PC-9 (cell line): ENCODE measurements at regions not wholly inside any gene's neighbourhood (a gene's known extent, or its start where the extent isn't known, plus 50 kb on each side); places are given as distances from the start of the nearest gene placed in this dataset.

ENCODE experiments used
- BruUV-seq: library from RNA; stranded (reverse); fragments of 400-500 nt; replicated peaks from 2 replicates; lab custom pipeline; 2021; lab: Mats Ljungman, UMichigan
- CTCF ChIA-PET: fragments of 300-600 bp; sonication (Branson Sonifier 250); formaldehyde crosslinking; loops from one replicate; lab custom pipeline; 2022; ENCODE audit warnings: antibody characterized with exemption; lab: Charles Lee
- POLR2A ChIA-PET: fragments of 300-600 bp; sonication (Branson Sonifier 250); formaldehyde crosslinking; loops from one replicate; lab custom pipeline; 2022; ENCODE audit warnings: antibody characterized with exemption; ENCODE audit not compliant: unreplicated experiment; lab: Charles Lee
- DNase-seq, 2 experiments: peaks; one replicate each; pipeline versions ENCODE4 v3.0.0 to v3.0.0-alpha.2; 2015 to 2022; ENCODE audit warnings: mixed read lengths in 1 of 2
- H2AFZ ChIP-seq: fragments of 200-600 bp; sonication (generic); 2 replicates; pipeline ENCODE4 v1.8.1; 2017; ENCODE audit warnings: antibody characterized with exemption
- H3F3A ChIP-seq: fragments of 200-600 bp; sonication (generic); 2 replicates; pipeline ENCODE4 v1.8.1; 2017; ENCODE audit warnings: antibody characterized with exemption, mild to moderate bottlenecking, low read depth; ENCODE audit not compliant: insufficient read depth
- H3K27ac ChIP-seq: fragments of 200-600 bp; sonication (generic); 2 replicates; pipeline ENCODE4 v1.6.1; 2016; ENCODE audit warnings: mixed run types
- H3K27me3 ChIP-seq: fragments of 200-600 bp; sonication (generic); 2 replicates; pipeline ENCODE4 v1.6.1; 2016; ENCODE audit warnings: low read depth, mixed run types; ENCODE audit not compliant: insufficient read depth
- H3K36me3 ChIP-seq: fragments of 200-600 bp; sonication (generic); 2 replicates; pipeline ENCODE4 v1.6.1; 2016; ENCODE audit warnings: low read depth, mixed run types
- H3K4me1 ChIP-seq: fragments of 200-600 bp; sonication (generic); replicated peaks from 2 replicates; pipeline ENCODE4 v1.6.1; 2016; ENCODE audit warnings: mixed run types; ENCODE audit not compliant: insufficient read depth
- H3K4me2 ChIP-seq: fragments of 200-600 bp; sonication (generic); 2 replicates; pipeline ENCODE4 v1.6.1; 2017; ENCODE audit warnings: mixed run types
- H3K4me3 ChIP-seq: fragments of 200-600 bp; sonication (generic); 2 replicates; pipeline ENCODE4 v1.6.1; 2016; ENCODE audit warnings: mixed run types
- H3K79me2 ChIP-seq: fragments of 200-600 bp; sonication (generic); 2 replicates; pipeline ENCODE4 v1.6.1; 2017; ENCODE audit warnings: low read depth, mixed run types
- H3K9me2 ChIP-seq: fragments of 200-600 bp; sonication (generic); 2 replicates; pipeline ENCODE4 v1.8.1; 2017; ENCODE audit warnings: mild to moderate bottlenecking; ENCODE audit not compliant: insufficient read depth
- H3K9me3 ChIP-seq: fragments of 200-600 bp; sonication (generic); 2 replicates; pipeline ENCODE4 v1.8.1; 2016; ENCODE audit warnings: low read depth; ENCODE audit not compliant: insufficient read depth
- H4K20me1 ChIP-seq: fragments of 200-600 bp; sonication (generic); 2 replicates; pipeline ENCODE4 v1.8.1; 2017; ENCODE audit not compliant: insufficient read depth
- CTCF ChIP-seq: fragments of 200-600 bp; sonication (generic); conservative IDR thresholded peaks from 2 replicates; pipeline ENCODE4 v1.6.1; 2017; ENCODE audit warnings: mixed run types, antibody characterized with exemption, mild to moderate bottlenecking, moderate library complexity
- EZH2 ChIP-seq: fragments of 200-600 bp; sonication (generic); IDR thresholded peaks from 2 replicates; pipeline ENCODE4 v1.8.0; 2017; ENCODE audit warnings: antibody characterized with exemption, low read depth
- intact Hi-C: fragments of 100-400 bp; cut with micrococcal nuclease; formaldehyde crosslinking; loops from one replicate; pipeline ENCODE4 v1.10.0; 2022; ENCODE audit not compliant: unreplicated experiment

- peaks cover 6% of the 10 kb centered on the region; the same call in 1 of the 2 replicates for H3F3A ChIP-seq
- no TSS peak for BruUV-seq
- POLR2A ChIA-PET = no interaction called here
- intact Hi-C loops = no loop called here
- no peaks in the 10 kb centered on the region; the same call in 1 of the 2 replicates for H4K20me1 ChIP-seq
- H3K27me3 ChIP-seq = no peaks in the 10 kb centered on the region
- no peaks in the 10 kb centered on the region; the same call in 1 of the 2 replicates for H3K9me2 ChIP-seq
- no peak for DNase-seq
- H3K4me3 ChIP-seq = no peak overlapping the region
- no peak for TF ChIP-seq CTCF
- TF ChIP-seq EZH2 = no peak
- H3K27ac ChIP-seq = no peak overlapping the region
- H3K4me2 ChIP-seq = no peak overlapping the region
- no peaks in the 10 kb centered on the region for H3K4me1 ChIP-seq
- H3K9me3 ChIP-seq = no peaks in the 10 kb centered on the region
- CTCF ChIA-PET = no interaction called here
- H3K36me3 ChIP-seq = no peaks in the 10 kb centered on the region
- peaks cover 70% of the 10 kb centered on the region for H3K79me2 ChIP-seq
- H2AFZ ChIP-seq = no peak overlapping the region
These were observed 134.8 kb upstream of the BEND6 start for GRCh38 chr6:56820060-56820459.

GRCh38 chr6:56819604-56820003, 135.3 kb upstream of the BEND6 start:
- POLR2A ChIA-PET = interaction anchor here (0.5 to 0.7 kb wide), 2 partner anchors 45 to 77 kb away, joined by 3 to 4 read pairs; no protein-coding TSS in a partner anchor
- Histone ChIP-seq H3K4me2 (no peak overlapping the region), H3K36me3 (no peaks in the 10 kb centered on the region), H3K4me1 (peaks cover 1% of the 10 kb centered on the region), H3K4me3 (no peak overlapping the region), H3K9me2 (no peaks in the 10 kb centered on the region; the same call in 1 of the 2 replicates), H3K9me3 (no peaks in the 10 kb centered on the region), H3K27ac (no peak overlapping the region), H3F3A (peaks cover 8% of the 10 kb centered on the region; the same call in 1 of the 2 replicates), H2AFZ (no peak overlapping the region), H4K20me1 (no peaks in the 10 kb centered on the region; the same call in 1 of the 2 replicates), H3K27me3 (no peaks in the 10 kb centered on the region), H3K79me2 (peaks cover 74% of the 10 kb centered on the region)
- no peak for DNase-seq
- CTCF ChIA-PET = no interaction called here
- TF ChIP-seq CTCF = no peak
- no peak for TF ChIP-seq EZH2
- intact Hi-C loops = no loop called here
- no TSS peak for BruUV-seq

- intact Hi-C loops = no loop called here
- 0 out of 2 replicates have a peak overlapping the region, but pooled peaks have one; percentile 3 for H3K27ac ChIP-seq
- H4K20me1 ChIP-seq = no peaks in the 10 kb centered on the region; the same call in none of the 2 replicates
- H3K4me3 ChIP-seq = no peak overlapping the region
- H3K4me2 ChIP-seq = no peak overlapping the region
- H2AFZ ChIP-seq = no peak overlapping the region
- no peak for DNase-seq
- ChIA-PET CTCF (no interaction called here), POLR2A (no interaction called here)
- H3K9me3 ChIP-seq = no peaks in the 10 kb centered on the region; the same call in 1 of the 2 replicates
- peaks cover 9% of the 10 kb centered on the region for H3K4me1 ChIP-seq
- BruUV-seq = no TSS peak
- no peaks in the 10 kb centered on the region; the same call in 1 of the 2 replicates for H3K9me2 ChIP-seq
- no peak for TF ChIP-seq EZH2
- TF ChIP-seq CTCF = no peak
- H3F3A ChIP-seq = peaks cover 9% of the 10 kb centered on the region; the same call in 1 of the 2 replicates
- H3K79me2 ChIP-seq = peaks cover 82% of the 10 kb centered on the region
- H3K27me3 ChIP-seq = no peaks in the 10 kb centered on the region
- H3K36me3 ChIP-seq = no peaks in the 10 kb centered on the region
These were observed 138.5 kb upstream of the BEND6 start for GRCh38 chr6:56816370-56816769.
